Transverse colon (tissue), 4 donors: ENCODE measurements at regions not wholly inside any gene's neighbourhood (a gene's known extent, or its start where the extent isn't known, plus 50 kb on each side); places are given as distances from the start of the nearest gene placed in this dataset.

Source experiments
- POLR2AphosphoS5 ChIP-seq, 3 donors: sonication (generic); formaldehyde crosslinking; IDR thresholded peaks; one replicate each; pipeline ENCODE4 v1.6.1; 2016; ENCODE audit warnings: antibody characterized with exemption in 3 of 3
- TF ChIP-seq, protein P1 (sequence below), 5 experiments: fragments of 200-600 bp in 3 of 5; fragments of 450-650 bp in 2 of 5; sonication (generic) in 3 of 5; IDR thresholded peaks; 1 replicate in 2 of 5; 2 replicates in 3 of 5; pipeline ENCODE4 v1.5.1; 2016 to 2017; ENCODE audit warnings: antibody characterized with exemption in 5 of 5, inconsistent platforms in 3 of 5, mild to moderate bottlenecking in 2 of 5, moderate library complexity in 1 of 5

DNA sequence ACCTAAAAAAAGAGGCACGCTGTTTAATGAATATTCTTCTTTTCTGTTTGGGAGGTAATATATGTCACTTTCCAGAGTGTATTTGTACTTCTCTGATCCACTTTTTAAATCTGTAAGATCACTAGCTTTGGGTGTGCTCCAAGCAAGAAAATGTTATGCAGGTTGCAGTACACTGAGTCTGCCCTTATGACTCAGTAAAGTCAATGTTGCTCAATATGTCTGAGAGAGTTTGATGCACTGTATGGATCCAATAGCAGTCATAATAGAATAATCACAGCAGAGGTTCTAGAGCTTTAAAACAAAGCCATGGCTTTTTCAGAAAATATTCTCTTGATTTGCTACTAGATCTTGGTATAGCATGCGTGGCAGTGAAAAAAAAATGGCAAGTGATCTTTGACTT is 525.3 kb upstream of the HTR1E start:
- TF ChIP-seq, protein P1, sequence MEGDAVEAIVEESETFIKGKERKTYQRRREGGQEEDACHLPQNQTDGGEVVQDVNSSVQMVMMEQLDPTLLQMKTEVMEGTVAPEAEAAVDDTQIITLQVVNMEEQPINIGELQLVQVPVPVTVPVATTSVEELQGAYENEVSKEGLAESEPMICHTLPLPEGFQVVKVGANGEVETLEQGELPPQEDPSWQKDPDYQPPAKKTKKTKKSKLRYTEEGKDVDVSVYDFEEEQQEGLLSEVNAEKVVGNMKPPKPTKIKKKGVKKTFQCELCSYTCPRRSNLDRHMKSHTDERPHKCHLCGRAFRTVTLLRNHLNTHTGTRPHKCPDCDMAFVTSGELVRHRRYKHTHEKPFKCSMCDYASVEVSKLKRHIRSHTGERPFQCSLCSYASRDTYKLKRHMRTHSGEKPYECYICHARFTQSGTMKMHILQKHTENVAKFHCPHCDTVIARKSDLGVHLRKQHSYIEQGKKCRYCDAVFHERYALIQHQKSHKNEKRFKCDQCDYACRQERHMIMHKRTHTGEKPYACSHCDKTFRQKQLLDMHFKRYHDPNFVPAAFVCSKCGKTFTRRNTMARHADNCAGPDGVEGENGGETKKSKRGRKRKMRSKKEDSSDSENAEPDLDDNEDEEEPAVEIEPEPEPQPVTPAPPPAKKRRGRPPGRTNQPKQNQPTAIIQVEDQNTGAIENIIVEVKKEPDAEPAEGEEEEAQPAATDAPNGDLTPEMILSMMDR (IDR thresholded peaks at IDR 0.05), result no peak
- TF ChIP-seq POLR2AphosphoS5 (IDR thresholded peaks at IDR 0.05), result no peak
